AG04449 (cell line): ENCODE measurements at regions not wholly inside any gene's neighbourhood (a gene's known extent, or its start where the extent isn't known, plus 50 kb on each side); places are given as distances from the start of the nearest gene placed in this dataset.
"Not testable (repeated sequence)": the region's sequence is repeated elsewhere in the genome, so short reads cannot be mapped to it uniquely, and the experiment has no call there.

Experiments
- CTCF ChIA-PET: fragments of 350-600 bp; formaldehyde crosslinking; extraction: SDS; loops from one replicate; lab custom pipeline; 2021; ENCODE audit warnings: antibody characterized with exemption; lab: Yijun Ruan, JAX
- POLR2A ChIA-PET: fragments of 400-600, 350-600 bp; formaldehyde crosslinking; extraction: SDS; loops from one replicate; lab custom pipeline; 2020; ENCODE audit warnings: antibody characterized with exemption, inconsistent platforms; lab: Yijun Ruan, JAX
- DNase-seq: peaks from one replicate; pipeline ENCODE4 v3.0.0-alpha.2; 2010; ENCODE audit warnings: low read depth, low spot score
- H3K4me3 ChIP-seq: 2 replicates; pipeline ENCODE4 v1.5.1; 2011; ENCODE audit warnings: low read depth, mild to moderate bottlenecking, control low read depth, low read length
- TF ChIP-seq, protein P1 (sequence below): IDR thresholded peaks from one replicate; pipeline ENCODE4 v1.5.1; 2011; ENCODE audit warnings: mild to moderate bottlenecking, moderate library complexity, low read length, control low read depth, inconsistent platforms; ENCODE audit not compliant: insufficient read depth; ENCODE audit errors: missing control alignments

DNA sequence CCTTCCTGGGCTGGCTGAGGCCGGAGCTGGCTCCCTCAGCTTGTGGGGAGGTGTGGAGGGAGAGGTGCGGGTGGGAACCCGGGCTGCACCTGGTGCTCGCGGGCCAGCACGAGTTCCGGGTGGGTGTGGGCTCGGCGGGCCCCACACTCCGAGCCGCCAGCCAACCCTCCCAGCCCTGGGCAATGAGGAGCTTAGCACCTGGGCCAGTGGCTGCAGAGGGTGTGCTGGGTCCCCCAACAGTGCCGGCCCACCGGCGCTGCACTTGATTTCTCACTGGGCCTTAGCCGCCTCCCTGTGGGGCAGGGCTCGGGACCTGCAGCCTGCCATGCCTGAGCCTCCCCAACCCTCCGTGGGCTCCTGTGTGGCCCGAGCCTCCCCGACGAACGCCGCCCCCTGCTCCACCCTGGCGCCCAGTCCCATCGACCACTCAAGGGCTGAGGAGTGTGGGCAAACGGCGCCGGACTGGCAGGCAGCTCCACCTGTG lies 182.7 kb upstream of the PAQR3 start:
- TF ChIP-seq, protein P1, sequence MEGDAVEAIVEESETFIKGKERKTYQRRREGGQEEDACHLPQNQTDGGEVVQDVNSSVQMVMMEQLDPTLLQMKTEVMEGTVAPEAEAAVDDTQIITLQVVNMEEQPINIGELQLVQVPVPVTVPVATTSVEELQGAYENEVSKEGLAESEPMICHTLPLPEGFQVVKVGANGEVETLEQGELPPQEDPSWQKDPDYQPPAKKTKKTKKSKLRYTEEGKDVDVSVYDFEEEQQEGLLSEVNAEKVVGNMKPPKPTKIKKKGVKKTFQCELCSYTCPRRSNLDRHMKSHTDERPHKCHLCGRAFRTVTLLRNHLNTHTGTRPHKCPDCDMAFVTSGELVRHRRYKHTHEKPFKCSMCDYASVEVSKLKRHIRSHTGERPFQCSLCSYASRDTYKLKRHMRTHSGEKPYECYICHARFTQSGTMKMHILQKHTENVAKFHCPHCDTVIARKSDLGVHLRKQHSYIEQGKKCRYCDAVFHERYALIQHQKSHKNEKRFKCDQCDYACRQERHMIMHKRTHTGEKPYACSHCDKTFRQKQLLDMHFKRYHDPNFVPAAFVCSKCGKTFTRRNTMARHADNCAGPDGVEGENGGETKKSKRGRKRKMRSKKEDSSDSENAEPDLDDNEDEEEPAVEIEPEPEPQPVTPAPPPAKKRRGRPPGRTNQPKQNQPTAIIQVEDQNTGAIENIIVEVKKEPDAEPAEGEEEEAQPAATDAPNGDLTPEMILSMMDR = no peak
- POLR2A ChIA-PET = no interaction called here

GRCh38 chr4:79121223-79121622 lies 182.0 kb upstream of the PAQR3 start:
- H3K4me3 ChIP-seq = no peak overlapping the region
- POLR2A ChIA-PET = no interaction called here
- CTCF ChIA-PET = no interaction called here
- TF ChIP-seq, protein P1 = no peak
- DNase-seq = no peak

More for the DNA sequence above, 182.7 kb upstream of the PAQR3 start:
- no peak overlapping the region for H3K4me3 ChIP-seq
- CTCF ChIA-PET = no interaction called here
- no peak for DNase-seq

DNA sequence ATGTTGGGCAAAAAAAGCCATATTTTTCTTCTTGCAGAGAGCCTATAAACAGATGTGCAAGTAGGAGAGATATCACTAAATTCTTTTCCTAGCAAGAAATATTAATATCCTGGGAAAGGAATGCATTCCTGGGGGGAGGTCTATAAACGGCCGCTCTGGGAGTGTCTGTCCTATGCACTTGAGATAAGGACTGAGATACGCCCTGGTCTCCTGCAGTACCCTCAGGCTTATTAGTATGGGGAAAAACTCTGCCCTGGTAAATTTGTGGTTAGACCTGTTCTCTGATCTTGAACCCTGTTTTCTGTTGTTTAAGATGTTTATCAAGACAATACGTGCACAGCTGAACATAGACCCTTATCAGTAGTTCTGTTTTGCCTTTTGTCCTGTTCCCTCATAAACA lies 177.8 kb upstream of the PAQR3 start:
- CTCF ChIA-PET = not testable (repeated sequence)

GRCh38 chr4:79107014-79107413 lies 167.8 kb upstream of the PAQR3 start:
- ChIA-PET POLR2A (no interaction called here), CTCF (no interaction called here)
- DNase-seq = no peak
- no peak overlapping the region for H3K4me3 ChIP-seq
- TF ChIP-seq, protein P1 = no peak

More for the DNA sequence above, 177.8 kb upstream of the PAQR3 start:
- H3K4me3 ChIP-seq, POLR2A ChIA-PET, DNase-seq: not testable (repeated sequence)

- no peak overlapping the region for H3K4me3 ChIP-seq
- ChIA-PET POLR2A (no interaction called here), CTCF (no interaction called here)
- TF ChIP-seq, protein P1 = no peak
- DNase-seq = no peak
Measured at GRCh38 chr4:79088946-79089691, 149.9 kb upstream of the PAQR3 start.

DNA sequence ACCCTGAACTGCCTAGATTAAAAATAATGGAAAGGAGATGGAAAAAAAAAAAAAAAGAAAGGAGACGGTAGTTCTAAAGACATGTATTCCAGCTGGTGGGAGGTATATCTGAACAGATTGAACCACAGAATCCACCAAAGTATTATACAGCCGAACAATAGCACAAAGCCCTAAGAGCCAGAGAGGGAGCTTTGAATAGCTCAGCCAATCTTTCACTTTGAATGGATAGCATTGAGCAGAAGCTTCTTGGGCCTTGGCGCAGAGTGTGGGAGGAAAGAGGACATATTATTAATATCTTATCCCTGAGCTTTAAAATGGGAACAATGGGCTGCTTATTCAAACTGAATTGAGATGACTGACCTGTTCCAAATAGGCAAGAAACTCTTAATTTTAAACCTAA lies 147.8 kb upstream of the PAQR3 start:
- ChIA-PET CTCF (no interaction called here), POLR2A (no interaction called here)
- H3K4me3 ChIP-seq = no peak overlapping the region
- no peak for DNase-seq
- TF ChIP-seq, protein P1 = no peak

DNA sequence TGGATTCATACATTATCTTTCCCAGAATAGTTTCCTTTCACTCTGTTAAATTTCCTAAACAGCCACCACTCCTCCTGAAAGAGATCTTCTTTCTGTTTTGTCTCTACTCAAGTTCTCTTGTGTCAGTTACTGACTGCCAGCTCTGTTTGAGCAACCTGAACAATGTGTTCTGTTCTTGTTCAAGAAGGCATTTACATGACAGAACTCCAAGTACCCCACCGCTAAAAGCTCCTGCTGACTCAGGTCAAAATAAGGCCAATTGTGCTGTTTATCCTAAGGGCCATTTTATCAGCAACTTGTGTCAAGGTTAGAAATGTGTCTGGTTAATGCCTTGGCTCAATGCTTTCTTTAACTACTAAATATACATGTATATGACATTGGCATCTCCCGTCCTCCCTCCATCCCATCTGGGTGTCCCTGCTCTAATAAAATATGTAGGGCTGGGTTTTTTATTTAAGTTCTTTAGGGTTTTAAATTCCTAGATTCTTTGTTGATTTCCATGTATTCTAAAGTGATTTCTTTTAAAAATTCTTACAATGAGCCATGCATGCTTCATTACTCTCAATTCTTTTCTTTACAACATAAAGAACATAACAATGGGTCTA lies 144.3 kb upstream of the PAQR3 start:
- DNase-seq = no peak
- ChIA-PET CTCF (no interaction called here), POLR2A (no interaction called here)
- TF ChIP-seq, protein P1 = no peak
- no peak overlapping the region for H3K4me3 ChIP-seq
